ENCODE measurements at regions not wholly inside any gene's neighbourhood (a gene's known extent, or its start where the extent isn't known, plus 50 kb on each side); places are given as distances from the start of the nearest gene placed in this dataset.

DNA sequence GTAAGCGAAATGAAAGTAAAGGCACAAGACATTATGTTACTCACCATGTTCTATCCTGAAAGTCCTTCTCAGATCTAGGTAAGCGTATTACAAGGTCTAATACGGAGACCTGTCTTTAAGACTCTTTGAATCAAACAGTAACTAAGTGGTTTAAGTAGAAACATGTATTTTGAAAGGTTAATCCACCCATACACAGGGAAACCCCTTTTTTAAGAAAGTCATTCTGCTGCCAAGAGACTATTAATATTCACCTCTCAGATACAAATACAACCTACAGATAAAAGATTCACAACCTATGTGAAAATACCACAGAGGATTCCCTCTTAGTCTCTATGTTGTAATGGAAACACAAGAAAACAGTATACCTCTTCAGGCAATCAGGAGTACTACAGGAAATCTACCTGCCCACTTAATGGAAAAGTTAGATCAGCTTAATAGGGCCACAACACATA lies 63.2 kb upstream of the TNIP3 start:
- no peak for DNase-seq (ENCODE audit: low spot score)

DNA sequence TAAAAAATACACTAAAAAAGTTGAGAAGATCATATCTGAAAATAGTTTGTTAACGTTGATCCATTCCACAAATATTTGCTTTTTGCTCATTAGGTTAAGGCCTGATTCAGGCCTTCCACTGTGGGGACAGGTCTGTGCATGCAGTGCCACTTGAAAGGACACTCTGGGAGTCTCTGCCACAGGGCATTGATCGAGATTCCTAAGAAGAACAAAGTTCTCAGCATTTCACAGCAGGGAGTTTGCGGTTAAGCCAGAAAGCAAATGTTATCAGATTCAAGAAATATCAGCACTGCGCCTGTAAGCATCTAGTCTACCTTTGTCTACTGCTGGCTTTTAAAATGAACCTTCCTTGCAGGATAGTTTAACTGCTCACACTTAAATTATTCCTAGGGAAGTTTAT lies 62.2 kb upstream of the TNIP3 start:
- DNase-seq (ENCODE audit: low spot score) = no peak

DNA sequence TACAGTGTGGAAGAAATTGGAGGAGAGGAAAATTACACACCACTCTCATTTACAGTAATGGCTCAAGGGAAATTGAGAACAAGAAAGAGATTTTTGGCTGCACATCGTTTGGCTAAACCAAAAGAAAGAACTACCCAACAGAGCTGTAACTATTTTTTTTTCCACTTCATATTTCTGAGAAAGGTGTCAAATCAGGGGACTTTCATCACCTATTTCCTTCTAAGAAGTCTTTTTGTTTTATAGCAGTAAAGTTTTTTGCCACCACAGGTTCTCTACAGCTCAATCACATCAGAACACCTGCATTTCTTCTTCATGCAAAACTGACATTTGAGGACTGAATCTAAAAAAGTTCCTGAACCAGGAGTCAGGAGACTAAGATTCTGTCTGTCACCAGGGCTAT lies 57.5 kb upstream of the TNIP3 start:
- DNase-seq (ENCODE audit: low spot score) = no peak

DNA sequence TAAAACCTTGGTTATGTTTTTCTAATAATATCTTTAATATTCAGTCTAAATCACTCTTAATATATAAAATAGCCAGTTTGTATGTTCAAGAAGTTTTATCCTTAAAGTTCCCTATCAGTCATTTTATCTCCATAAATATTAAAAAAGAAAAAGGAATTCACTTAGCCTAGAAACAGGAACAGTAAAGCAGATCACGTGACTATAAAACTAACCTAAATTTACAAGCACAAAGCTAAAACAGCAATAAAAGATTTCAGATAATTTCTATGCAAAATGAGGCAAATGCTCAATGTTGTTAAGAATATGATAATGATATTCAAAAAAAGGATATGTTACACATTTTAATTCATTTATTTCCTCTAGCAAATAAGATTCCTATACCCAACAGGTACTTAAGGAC lies 57.1 kb upstream of the TNIP3 start:
- no peak for DNase-seq (ENCODE audit: low spot score)

DNA sequence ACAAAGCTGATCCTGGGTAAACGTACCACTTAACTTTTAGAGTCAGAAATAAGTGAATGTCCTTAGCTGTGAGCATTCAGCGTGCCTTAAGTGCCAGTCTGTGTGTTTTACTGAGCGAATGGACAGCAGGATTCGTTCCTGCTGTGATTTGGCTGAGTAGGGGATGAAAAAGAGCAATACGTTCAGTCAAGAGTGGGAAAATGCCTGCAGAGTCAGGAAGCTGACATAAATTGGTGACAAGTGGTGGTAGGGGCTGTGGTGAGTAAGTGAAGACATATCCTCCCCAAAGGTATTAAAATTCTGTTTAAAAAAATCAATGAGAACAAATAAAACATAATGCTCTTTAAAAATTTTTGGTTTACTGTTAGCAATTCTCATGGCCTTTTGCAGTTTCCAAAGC lies 56.6 kb upstream of the TNIP3 start:
- no peak for DNase-seq (ENCODE audit: low spot score)

DNA sequence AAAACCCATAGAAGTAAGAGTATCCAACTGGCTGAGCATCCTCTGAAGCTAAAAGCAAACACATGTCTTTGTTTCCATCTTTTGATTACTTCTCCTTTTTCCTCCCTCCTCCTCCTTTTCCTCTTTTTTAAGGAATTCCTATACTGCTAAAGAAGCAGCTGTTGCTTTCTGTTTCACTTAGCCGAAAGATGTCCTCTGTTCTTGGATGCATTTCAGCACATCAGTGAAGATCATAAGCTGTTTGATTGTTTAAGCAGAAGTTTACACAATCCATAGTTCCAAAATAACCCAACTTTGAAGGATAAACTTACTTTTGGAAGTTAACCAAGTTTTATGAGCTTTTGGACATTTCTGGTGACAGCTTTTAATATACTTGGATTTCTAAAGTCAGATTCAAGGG lies 55.1 kb upstream of the TNIP3 start:
- no peak for DNase-seq (ENCODE audit: low spot score)

DNA sequence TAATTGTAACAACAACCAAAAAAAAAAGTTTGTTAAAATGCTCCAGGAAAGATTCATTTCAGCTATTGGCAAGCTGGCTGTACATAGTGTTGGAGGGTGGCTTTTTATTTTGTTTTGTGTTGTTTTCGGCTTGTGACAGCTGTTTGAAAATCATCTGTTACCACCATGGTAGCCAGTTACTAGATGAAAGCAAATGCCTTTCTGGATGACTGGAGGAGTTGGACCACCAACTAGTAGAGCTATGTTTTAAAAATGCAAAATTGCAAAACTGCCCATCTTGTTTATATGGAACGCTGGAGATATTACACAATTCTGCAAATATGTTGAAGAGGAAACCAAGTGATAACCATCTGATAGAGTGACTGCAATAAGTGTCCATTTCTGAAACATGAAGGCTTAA lies 53.2 kb upstream of the TNIP3 start:
- DNase-seq (ENCODE audit: low spot score) = no peak

DNA sequence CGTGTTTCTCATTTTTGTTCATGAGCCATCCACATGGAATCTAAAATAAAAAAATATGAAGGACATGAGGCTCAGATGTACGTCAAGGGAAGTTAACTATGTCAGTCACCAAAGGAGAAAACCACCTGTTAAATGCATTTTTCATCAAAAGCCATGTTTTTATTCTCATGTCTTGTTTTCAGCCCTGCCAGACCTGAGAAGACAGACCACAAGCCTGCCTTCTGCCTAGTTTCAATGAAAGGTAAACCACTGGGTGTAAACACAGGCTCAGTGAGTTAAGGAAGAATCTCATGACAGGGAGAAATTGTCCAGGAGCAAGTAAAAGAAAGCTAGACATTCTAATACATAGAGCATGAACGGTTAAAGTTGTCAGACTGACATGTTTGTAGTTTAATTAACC lies 52.3 kb upstream of the TNIP3 start:
- DNase-seq (ENCODE audit: low spot score) = no peak

DNA sequence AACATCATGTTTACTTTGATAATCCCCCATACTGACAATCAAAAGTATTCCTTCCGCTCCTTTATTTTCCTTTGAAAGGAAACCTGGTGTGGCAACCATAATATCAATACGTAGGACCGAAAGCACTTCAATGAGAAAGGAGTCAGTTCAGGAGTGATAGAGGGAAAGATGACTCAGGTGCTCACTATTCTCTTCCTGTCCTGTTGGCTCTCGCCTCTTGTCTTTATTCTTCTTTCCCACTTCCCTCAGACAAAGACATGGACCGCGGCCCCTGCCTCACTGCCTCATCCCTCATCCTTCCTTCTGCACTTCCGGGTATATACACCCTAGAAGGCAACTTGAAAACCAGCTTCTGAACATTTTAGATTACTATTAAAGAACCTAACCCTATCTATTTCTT lies 49.8 kb upstream of the TNIP3 start:
- no peak for DNase-seq (ENCODE audit: low spot score)

Measured in CD4-positive, alpha-beta T cell treated with Interleukin-6 at 100 ng/mL for 8 hours (primary cell).